OCI-LY3 (cell line): ENCODE measurements at regions not wholly inside any gene's neighbourhood (a gene's known extent, or its start where the extent isn't known, plus 50 kb on each side); places are given as distances from the start of the nearest gene placed in this dataset.

Source experiments
- EZH2phosphoT487 ChIP-seq: fragments of 200-600 bp; shearing (Covaris generic); IDR thresholded peaks from 2 replicates; pipeline ENCODE4 v1.6.1; 2018; ENCODE audit warnings: antibody characterized with exemption, mixed run types, low read depth
- TF ChIP-seq, protein P1 (sequence below): fragments of 200-600, 300-600 bp; sonication (generic); IDR thresholded peaks from 2 replicates; pipeline ENCODE4 v1.5.1; 2014; ENCODE audit warnings: antibody characterized with exemption, low read length, low read depth

DNA sequence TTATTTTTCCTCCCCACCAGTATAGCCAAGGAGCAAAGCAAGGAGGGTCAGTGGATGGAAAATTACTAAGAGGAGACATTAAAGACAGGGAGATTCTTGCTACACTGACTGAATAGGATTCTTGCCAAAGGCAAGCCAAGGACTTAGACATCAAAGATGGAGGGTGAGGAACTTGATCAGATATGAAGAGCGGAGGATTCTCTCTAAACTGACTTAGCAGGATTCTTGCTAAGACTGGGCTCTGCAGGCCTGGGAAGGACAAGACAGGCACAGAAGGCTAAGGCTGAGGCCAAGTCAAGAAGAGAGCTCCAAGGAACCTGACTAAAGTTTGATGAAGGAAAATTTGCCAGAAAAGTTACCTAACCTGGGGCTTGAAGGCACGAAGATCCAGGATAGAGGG lies 143.9 kb upstream of the RMP24 start:
- TF ChIP-seq, protein P1, sequence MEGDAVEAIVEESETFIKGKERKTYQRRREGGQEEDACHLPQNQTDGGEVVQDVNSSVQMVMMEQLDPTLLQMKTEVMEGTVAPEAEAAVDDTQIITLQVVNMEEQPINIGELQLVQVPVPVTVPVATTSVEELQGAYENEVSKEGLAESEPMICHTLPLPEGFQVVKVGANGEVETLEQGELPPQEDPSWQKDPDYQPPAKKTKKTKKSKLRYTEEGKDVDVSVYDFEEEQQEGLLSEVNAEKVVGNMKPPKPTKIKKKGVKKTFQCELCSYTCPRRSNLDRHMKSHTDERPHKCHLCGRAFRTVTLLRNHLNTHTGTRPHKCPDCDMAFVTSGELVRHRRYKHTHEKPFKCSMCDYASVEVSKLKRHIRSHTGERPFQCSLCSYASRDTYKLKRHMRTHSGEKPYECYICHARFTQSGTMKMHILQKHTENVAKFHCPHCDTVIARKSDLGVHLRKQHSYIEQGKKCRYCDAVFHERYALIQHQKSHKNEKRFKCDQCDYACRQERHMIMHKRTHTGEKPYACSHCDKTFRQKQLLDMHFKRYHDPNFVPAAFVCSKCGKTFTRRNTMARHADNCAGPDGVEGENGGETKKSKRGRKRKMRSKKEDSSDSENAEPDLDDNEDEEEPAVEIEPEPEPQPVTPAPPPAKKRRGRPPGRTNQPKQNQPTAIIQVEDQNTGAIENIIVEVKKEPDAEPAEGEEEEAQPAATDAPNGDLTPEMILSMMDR, result no peak
- TF ChIP-seq EZH2phosphoT487, result no peak
